SK-N-SH (cell line): ENCODE measurements at regions not wholly inside any gene's neighbourhood (a gene's known extent, or its start where the extent isn't known, plus 50 kb on each side); places are given as distances from the start of the nearest gene placed in this dataset.
"Not testable (repeated sequence)": the region's sequence is repeated elsewhere in the genome, so short reads cannot be mapped to it uniquely, and the experiment has no call there.

Experiments
- CTCF ChIA-PET: fragments of 300-600, 350-600 bp; formaldehyde crosslinking; extraction: SDS; loops from one replicate; lab custom pipeline; 2021; lab: Yijun Ruan, JAX
- POLR2A ChIA-PET: fragments of 350-600 bp; sonication (Branson Sonifier 250); formaldehyde crosslinking; extraction: SDS; loops from one replicate; lab custom pipeline; 2020; ENCODE audit warnings: antibody characterized with exemption, inconsistent platforms; lab: Yijun Ruan, JAX
- DNase-seq: peaks from one replicate; pipeline ENCODE4 v3.0.0; 2012
- H2AFZ ChIP-seq: fragments of 200-600 bp; sonication (generic); 2 replicates; pipeline ENCODE4 v1.8.1; 2016; ENCODE audit warnings: antibody characterized with exemption, mild to moderate bottlenecking, low read depth
- H3F3A ChIP-seq: fragments of 200-600 bp; sonication (generic); replicated peaks from 2 replicates; pipeline ENCODE3; 2016; ENCODE audit warnings: antibody characterized with exemption, mild to moderate bottlenecking; ENCODE audit not compliant: insufficient read depth
- H3K27ac ChIP-seq, 2 experiments: fragments of 200-500 bp in 1 of 2; fragments of 200-600 bp in 1 of 2; sonication (Bioruptor generic) in 1 of 2; sonication (generic), shearing (Covaris generic) in 1 of 2; 2 replicates each; pipeline versions ENCODE4 v1.5.1 to v1.6.1; 2014 to 2016; ENCODE audit warnings: low read depth in 2 of 2, inconsistent platforms in 1 of 2, low read length in 1 of 2, mild to moderate bottlenecking in 1 of 2, mixed read lengths in 1 of 2
- H3K27me3 ChIP-seq: fragments of 200-600 bp; sonication (generic), shearing (Covaris generic); 2 replicates; pipeline ENCODE4 v1.6.1; 2016; ENCODE audit warnings: mixed run types; ENCODE audit not compliant: insufficient read depth
- H3K36me3 ChIP-seq, 2 experiments: fragments of 200-500 bp in 1 of 2; fragments of 200-600 bp in 1 of 2; sonication (Bioruptor generic) in 1 of 2; sonication (generic) in 1 of 2; replicated peaks in 1 of 2; 2 replicates each; pipeline versions ENCODE3 to v1.5.1; 2014 to 2016; ENCODE audit warnings: low read length in 1 of 2, mild to moderate bottlenecking in 1 of 2; ENCODE audit not compliant: insufficient read depth in 2 of 2, control insufficient read depth in 1 of 2
- H3K4me1 ChIP-seq, 2 experiments: fragments of 200-500 bp in 1 of 2; fragments of 200-600 bp in 1 of 2; sonication (Bioruptor generic) in 1 of 2; sonication (generic), shearing (Covaris generic) in 1 of 2; 2 replicates each; pipeline versions ENCODE4 v1.5.1 to v1.6.1; 2014 to 2016; ENCODE audit warnings: low read depth in 1 of 2, low read length in 1 of 2, mixed run types in 1 of 2; ENCODE audit not compliant: insufficient read depth in 2 of 2, control insufficient read depth in 1 of 2
- H3K4me2 ChIP-seq: fragments of 200-600 bp; sonication (generic), shearing (Covaris generic); 2 replicates; pipeline ENCODE4 v1.6.1; 2017; ENCODE audit warnings: mixed run types
- H3K4me3 ChIP-seq, 2 experiments: fragments of 200-500 bp in 1 of 2; fragments of 200-600 bp in 1 of 2; sonication (Bioruptor generic) in 1 of 2; sonication (generic), shearing (Covaris generic) in 1 of 2; 2 replicates each; pipeline versions ENCODE4 v1.5.1 to v1.8.1; 2014 to 2016; ENCODE audit warnings: low read depth in 2 of 2, inconsistent platforms in 1 of 2, low read length in 1 of 2, mild to moderate bottlenecking in 1 of 2, mixed read lengths in 1 of 2, moderate library complexity in 1 of 2
- H3K79me2 ChIP-seq: fragments of 200-600 bp; sonication (generic); 2 replicates; pipeline ENCODE4 v1.8.1; 2017; ENCODE audit warnings: mild to moderate bottlenecking; ENCODE audit not compliant: insufficient read depth
- H3K9ac ChIP-seq: fragments of 200-600 bp; sonication (generic); 2 replicates; pipeline ENCODE4 v1.6.1; 2017; ENCODE audit warnings: mixed run types
- H3K9me2 ChIP-seq: fragments of 200-600 bp; sonication (generic); 2 replicates; pipeline ENCODE4 v1.6.1; 2017; ENCODE audit warnings: mixed run types
- H3K9me3 ChIP-seq: fragments of 200-600 bp; sonication (generic); 2 replicates; pipeline ENCODE4 v1.6.1; 2017; ENCODE audit warnings: mixed run types, mild to moderate bottlenecking, moderate library complexity
- H4K20me1 ChIP-seq: fragments of 200-600 bp; sonication (generic); 2 replicates; pipeline ENCODE4 v1.6.1; 2017; ENCODE audit warnings: mild to moderate bottlenecking, mixed run types; ENCODE audit not compliant: insufficient read depth
- CHD2 ChIP-seq: fragments of 150-350 bp; IDR thresholded peaks from 2 replicates; pipeline ENCODE4 v1.6.1; 2018; ENCODE audit warnings: low read length; ENCODE audit not compliant: partially characterized antibody
- EP300 ChIP-seq, 2 experiments: IDR thresholded peaks; 2 replicates each; pipeline versions ENCODE4 v1.4.0 to v1.6.1; 2012; ENCODE audit warnings: borderline replicate concordance in 1 of 2, low read depth in 1 of 2, low read length in 1 of 2
- FOXJ3 ChIP-seq: sonication (generic); formaldehyde crosslinking; IDR thresholded peaks from 2 replicates; pipeline ENCODE4 v1.5.1; 2020; ENCODE audit warnings: mild to moderate bottlenecking, missing genetic modification reagents
- GABPA ChIP-seq: IDR thresholded peaks from 2 replicates; pipeline ENCODE4 v1.4.0; 2012; ENCODE audit warnings: low read depth, mild to moderate bottlenecking
- JUND ChIP-seq: IDR thresholded peaks from 2 replicates; pipeline ENCODE4 v1.4.0; 2012
- NFIC ChIP-seq: IDR thresholded peaks from 2 replicates; pipeline ENCODE4 v1.4.0; 2012; ENCODE audit warnings: borderline replicate concordance
- POLR2AphosphoS5 ChIP-seq: IDR thresholded peaks from 2 replicates; pipeline ENCODE4 v1.6.1; 2012; ENCODE audit warnings: low read depth, low read length
- RAD21 ChIP-seq: IDR thresholded peaks from 2 replicates; pipeline ENCODE4 v1.6.1; 2012; ENCODE audit warnings: mild to moderate bottlenecking, low read length
- RFX5 ChIP-seq: IDR thresholded peaks from 2 replicates; pipeline ENCODE4 v1.6.1; 2012; ENCODE audit warnings: mild to moderate bottlenecking, improper control_type of control experiment, low read length
- SIN3A ChIP-seq: IDR thresholded peaks from 2 replicates; pipeline ENCODE4 v1.6.1; 2012; ENCODE audit warnings: low read depth, mild to moderate bottlenecking, low read length, moderate library complexity, borderline replicate concordance
- SMC3 ChIP-seq: IDR thresholded peaks from 2 replicates; pipeline ENCODE4 v1.6.1; 2012; ENCODE audit warnings: low read depth, low read length, improper control_type of control experiment
- TEAD4 ChIP-seq: IDR thresholded peaks from 2 replicates; pipeline ENCODE4 v1.4.0; 2012; ENCODE audit warnings: mild to moderate bottlenecking, borderline replicate concordance; ENCODE audit not compliant: insufficient read depth
- USF1 ChIP-seq: IDR thresholded peaks from 2 replicates; pipeline ENCODE4 v1.4.0; 2012; ENCODE audit warnings: low read depth, borderline replicate concordance
- YY1 ChIP-seq: IDR thresholded peaks from 2 replicates; pipeline ENCODE4 v1.4.0; 2012; ENCODE audit warnings: low read depth, mild to moderate bottlenecking
- WGBS: methylation state at CpG from one replicate; pipeline ENCODE4 v1.1.6; 2017; ENCODE audit warnings: low lambda C conversion rate; 5-methylcytosine and 5-hydroxymethylcytosine counted together
- TF ChIP-seq, protein P1 (sequence below): fragments of 200-600 bp; sonication (generic); IDR thresholded peaks from 2 replicates; pipeline ENCODE4 v1.6.1; 2017; ENCODE audit warnings: antibody characterized with exemption, mild to moderate bottlenecking, moderate library complexity
- TF ChIP-seq, protein P2 (sequence below): IDR thresholded peaks from 2 replicates; pipeline ENCODE4 v1.4.0; 2012; ENCODE audit warnings: low read depth, borderline replicate concordance
- TF ChIP-seq, protein P3 (sequence below): IDR thresholded peaks from 2 replicates; pipeline ENCODE4 v1.4.0; 2012; ENCODE audit warnings: low read depth

GRCh38 chr14:22100764-22101120 is 427.1 kb upstream of the OR4E1 start:
- H3K9me3 ChIP-seq, H3K27me3 ChIP-seq, H3K4me3 ChIP-seq, H3F3A ChIP-seq, POLR2A ChIA-PET, H3K79me2 ChIP-seq, DNase-seq, H3K9me2 ChIP-seq, H3K36me3 ChIP-seq, H3K9ac ChIP-seq, H3K4me2 ChIP-seq, H3K4me1 ChIP-seq, H3K27ac ChIP-seq, H4K20me1 ChIP-seq, H2AFZ ChIP-seq: not testable (repeated sequence)
- 22% methylated on average over 13 of the region's 13 CpGs for WGBS
- CTCF ChIA-PET, result interaction anchor here (0.8 to 2.2 kb wide), 2 partner anchors 17 to 23 kb away, joined by 3 to 10 read pairs; no protein-coding TSS in a partner anchor

DNA sequence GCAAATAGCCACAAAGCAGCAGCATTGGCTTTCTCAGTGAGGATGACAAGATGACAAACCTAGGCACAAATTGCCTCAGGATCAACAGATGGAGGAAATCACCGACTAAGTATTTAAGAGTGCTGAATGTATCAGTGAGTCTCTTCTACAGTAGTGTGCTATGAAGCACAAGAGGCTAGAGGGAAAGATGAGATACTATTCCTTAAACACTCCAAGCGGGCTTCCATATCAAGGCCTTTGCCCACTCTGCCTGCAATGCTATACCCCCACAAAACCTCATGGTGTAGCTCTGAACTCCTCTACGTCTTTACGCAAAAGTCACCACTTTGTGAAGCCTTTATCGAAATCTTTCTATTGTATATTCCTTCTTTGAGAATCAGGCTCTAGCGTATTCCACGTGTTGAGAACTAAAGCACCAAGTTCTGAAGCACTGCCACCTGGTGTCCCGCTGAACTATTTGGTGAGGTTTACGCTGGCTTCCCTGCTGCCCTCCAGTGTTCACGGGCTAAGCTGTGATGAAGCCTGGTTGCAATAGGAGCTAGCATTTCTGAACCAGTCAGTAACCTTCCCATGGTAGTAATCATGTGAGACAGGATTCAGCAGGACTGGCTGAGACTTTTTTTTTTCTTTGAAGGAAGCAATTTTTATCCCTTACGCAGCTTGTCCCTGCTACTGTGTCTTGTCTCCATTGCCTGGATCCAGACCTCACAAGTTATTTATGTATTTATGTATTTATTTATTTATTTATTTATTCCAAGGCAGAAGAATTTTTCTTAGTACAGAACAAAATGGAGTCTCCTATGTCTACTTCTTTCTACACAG is 426.5 kb upstream of the OR4E1 start:
- H3K4me3 ChIP-seq, result peak overlapping the region in 1 of 2 experiments; percentile 29; a peak in 1 of 4 replicates
- no peaks in the 10 kb centered on the region for H3K27me3 ChIP-seq
- H4K20me1 ChIP-seq, result no peaks in the 10 kb centered on the region
- no peaks in the 10 kb centered on the region for H3K36me3 ChIP-seq
- no peaks in the 10 kb centered on the region for H3K4me1 ChIP-seq
- peak; percentile 10 for DNase-seq
- no peak overlapping the region for H3K27ac ChIP-seq
- H3K79me2 ChIP-seq, result no peaks in the 10 kb centered on the region
- POLR2A ChIA-PET, result interaction anchor here (0.7 kb wide), 1 partner anchor 10 kb away, joined by 4 read pairs; no protein-coding TSS in a partner anchor
- CTCF ChIA-PET, result interaction anchor here (0.8 to 2.2 kb wide), 2 partner anchors 16 to 23 kb away, joined by 3 to 10 read pairs; no protein-coding TSS in a partner anchor
- no peaks in the 10 kb centered on the region for H3K9me3 ChIP-seq
- TF ChIP-seq RFX5 (no peak), SIN3A (no peak), NFIC (no peak), RAD21 (peak; percentile 20; the same call in 1 of the 2 replicates), SMC3 (peak; percentile 34), JUND (no peak), GABPA (no peak)
- TF ChIP-seq, protein P1, sequence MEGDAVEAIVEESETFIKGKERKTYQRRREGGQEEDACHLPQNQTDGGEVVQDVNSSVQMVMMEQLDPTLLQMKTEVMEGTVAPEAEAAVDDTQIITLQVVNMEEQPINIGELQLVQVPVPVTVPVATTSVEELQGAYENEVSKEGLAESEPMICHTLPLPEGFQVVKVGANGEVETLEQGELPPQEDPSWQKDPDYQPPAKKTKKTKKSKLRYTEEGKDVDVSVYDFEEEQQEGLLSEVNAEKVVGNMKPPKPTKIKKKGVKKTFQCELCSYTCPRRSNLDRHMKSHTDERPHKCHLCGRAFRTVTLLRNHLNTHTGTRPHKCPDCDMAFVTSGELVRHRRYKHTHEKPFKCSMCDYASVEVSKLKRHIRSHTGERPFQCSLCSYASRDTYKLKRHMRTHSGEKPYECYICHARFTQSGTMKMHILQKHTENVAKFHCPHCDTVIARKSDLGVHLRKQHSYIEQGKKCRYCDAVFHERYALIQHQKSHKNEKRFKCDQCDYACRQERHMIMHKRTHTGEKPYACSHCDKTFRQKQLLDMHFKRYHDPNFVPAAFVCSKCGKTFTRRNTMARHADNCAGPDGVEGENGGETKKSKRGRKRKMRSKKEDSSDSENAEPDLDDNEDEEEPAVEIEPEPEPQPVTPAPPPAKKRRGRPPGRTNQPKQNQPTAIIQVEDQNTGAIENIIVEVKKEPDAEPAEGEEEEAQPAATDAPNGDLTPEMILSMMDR, result peak; percentile 55
- H3K9ac ChIP-seq, result no peak overlapping the region
- 3% methylated on average over 11 of the region's 11 CpGs for WGBS
- H2AFZ ChIP-seq, result no peak overlapping the region
- no peaks in the 10 kb centered on the region for H3F3A ChIP-seq
- H3K4me2 ChIP-seq, result no peak overlapping the region
- H3K9me2 ChIP-seq, result no peaks in the 10 kb centered on the region

GRCh38 chr14:22098435-22098834 is 424.8 kb upstream of the OR4E1 start:
- no peak overlapping the region for H2AFZ ChIP-seq
- CTCF ChIA-PET, result interaction anchor here (0.7 to 1.6 kb wide), 2 partner anchors 14 to 58 kb away, joined by 3 read pairs; no protein-coding TSS in a partner anchor

More at GRCh38 chr14:22098435-22098834, 424.8 kb upstream of the OR4E1 start:
- Histone ChIP-seq H3K36me3 (no peaks in the 10 kb centered on the region), H3K9me2 (no peaks in the 10 kb centered on the region), H4K20me1 (no peaks in the 10 kb centered on the region), H3K4me1 (no peaks in the 10 kb centered on the region), H3K9ac (no peak overlapping the region), H3K79me2 (no peaks in the 10 kb centered on the region), H3K4me3 (no peak overlapping the region), H3K9me3 (no peaks in the 10 kb centered on the region), H3K27ac (no peak overlapping the region), H3K4me2 (no peak overlapping the region), H3F3A (no peaks in the 10 kb centered on the region), H3K27me3 (no peaks in the 10 kb centered on the region)
- TF ChIP-seq, protein P2, sequence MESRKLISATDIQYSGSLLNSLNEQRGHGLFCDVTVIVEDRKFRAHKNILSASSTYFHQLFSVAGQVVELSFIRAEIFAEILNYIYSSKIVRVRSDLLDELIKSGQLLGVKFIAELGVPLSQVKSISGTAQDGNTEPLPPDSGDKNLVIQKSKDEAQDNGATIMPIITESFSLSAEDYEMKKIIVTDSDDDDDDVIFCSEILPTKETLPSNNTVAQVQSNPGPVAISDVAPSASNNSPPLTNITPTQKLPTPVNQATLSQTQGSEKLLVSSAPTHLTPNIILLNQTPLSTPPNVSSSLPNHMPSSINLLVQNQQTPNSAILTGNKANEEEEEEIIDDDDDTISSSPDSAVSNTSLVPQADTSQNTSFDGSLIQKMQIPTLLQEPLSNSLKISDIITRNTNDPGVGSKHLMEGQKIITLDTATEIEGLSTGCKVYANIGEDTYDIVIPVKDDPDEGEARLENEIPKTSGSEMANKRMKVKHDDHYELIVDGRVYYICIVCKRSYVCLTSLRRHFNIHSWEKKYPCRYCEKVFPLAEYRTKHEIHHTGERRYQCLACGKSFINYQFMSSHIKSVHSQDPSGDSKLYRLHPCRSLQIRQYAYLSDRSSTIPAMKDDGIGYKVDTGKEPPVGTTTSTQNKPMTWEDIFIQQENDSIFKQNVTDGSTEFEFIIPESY, result no peak
- TF ChIP-seq RAD21, result no peak
- TF ChIP-seq USF1, result no peak
- no peak for TF ChIP-seq TEAD4
- no peak for TF ChIP-seq YY1
- no peak for TF ChIP-seq FOXJ3
- TF ChIP-seq EP300 (IDR thresholded peaks at IDR 0.05; ENCODE audit: borderline replicate concordance in 1 of 2, low read depth in 1 of 2, low read length in 1 of 2), result no peak
- TF ChIP-seq POLR2AphosphoS5, result no peak
- no peak for TF ChIP-seq GABPA
- TF ChIP-seq CHD2, result no peak
- TF ChIP-seq, protein P3, sequence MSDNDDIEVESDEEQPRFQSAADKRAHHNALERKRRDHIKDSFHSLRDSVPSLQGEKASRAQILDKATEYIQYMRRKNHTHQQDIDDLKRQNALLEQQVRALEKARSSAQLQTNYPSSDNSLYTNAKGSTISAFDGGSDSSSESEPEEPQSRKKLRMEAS, result no peak
- POLR2A ChIA-PET, result no interaction called here
- no peak for DNase-seq
